H1 (cell line): ENCODE measurements at regions not wholly inside any gene's neighbourhood (a gene's known extent, or its start where the extent isn't known, plus 50 kb on each side); places are given as distances from the start of the nearest gene placed in this dataset.

Experiments used
- CTCF ChIA-PET: fragments of 300-600 bp; sonication (Branson Sonifier 250); formaldehyde crosslinking; loops from one replicate; lab custom pipeline; 2021; ENCODE audit not compliant: partially characterized antibody; lab: Charles Lee
- POLR2A ChIA-PET: fragments of 300-600 bp; sonication (Branson Sonifier 250); formaldehyde crosslinking; loops from one replicate; lab custom pipeline; 2021; ENCODE audit warnings: inconsistent platforms; ENCODE audit not compliant: partially characterized antibody; lab: Charles Lee
- DNase-seq, 2 experiments: peaks; one replicate each; pipeline versions ENCODE4 v3.0.0 to v3.0.0-alpha.2; 2010 to 2022; ENCODE audit warnings: low spot score in 2 of 2, low read depth in 1 of 2, mixed read lengths in 1 of 2
- FAIRE-seq: peaks from 2 replicates; lab custom pipeline; 2011; peaks lifted over from hg19 to GRCh38; lab: Jason Lieb, UNC
- H2AFZ ChIP-seq: 2 replicates; pipeline ENCODE4 v1.8.1; 2012; ENCODE audit warnings: low read length, inconsistent platforms
- H2AK5ac ChIP-seq: 2 replicates; pipeline ENCODE4 v1.6.1; 2013; ENCODE audit warnings: low read depth, low read length
- H2BK120ac ChIP-seq: replicated peaks from 2 replicates; pipeline ENCODE3; 2013; ENCODE audit warnings: low read depth, low read length, inconsistent platforms
- H2BK12ac ChIP-seq: 2 replicates; pipeline ENCODE4 v1.6.1; 2013; ENCODE audit warnings: low read depth, low read length
- H2BK15ac ChIP-seq: 2 replicates; pipeline ENCODE4 v1.6.1; 2013; ENCODE audit warnings: low read length
- H2BK20ac ChIP-seq: 2 replicates; pipeline ENCODE4 v1.6.1; 2013; ENCODE audit warnings: low read length
- H2BK5ac ChIP-seq: 2 replicates; pipeline ENCODE4 v1.6.1; 2013; ENCODE audit warnings: low read depth, low read length
- H3K14ac ChIP-seq: 2 replicates; pipeline ENCODE4 v1.6.1; 2013; ENCODE audit warnings: inconsistent platforms; ENCODE audit not compliant: insufficient read length
- H3K18ac ChIP-seq: 2 replicates; pipeline ENCODE4 v1.6.1; 2013; ENCODE audit warnings: low read length; ENCODE audit errors: extremely low read depth
- H3K23ac ChIP-seq: 2 replicates; pipeline ENCODE4 v1.6.1; 2013; ENCODE audit warnings: inconsistent platforms; ENCODE audit not compliant: insufficient read length
- H3K23me2 ChIP-seq: 2 replicates; pipeline ENCODE4 v1.6.1; 2013; ENCODE audit warnings: low read depth, low read length
- H3K27ac ChIP-seq: 2 replicates; pipeline ENCODE4 v1.6.1; 2011; ENCODE audit warnings: low read depth, low read length, inconsistent platforms
- H3K27me3 ChIP-seq, 4 experiments: replicated peaks in 1 of 4; 1 replicate in 1 of 4; 2 replicates in 3 of 4; pipeline versions ENCODE4 v1.6.1 to v1.8.1; 2011 to 2013; ENCODE audit warnings: low read length in 3 of 4, mild to moderate bottlenecking in 3 of 4, inconsistent platforms in 2 of 4, mixed read lengths in 2 of 4, moderate library complexity in 1 of 4; ENCODE audit not compliant: control insufficient read depth in 3 of 4, insufficient read depth in 3 of 4; ENCODE audit errors: extremely low read depth in 1 of 4
- H3K36me3 ChIP-seq, 4 experiments: 2 replicates each; pipeline versions ENCODE4 v1.6.1 to v1.8.1; 2011 to 2013; ENCODE audit warnings: mild to moderate bottlenecking in 4 of 4, low read length in 3 of 4, moderate library complexity in 2 of 4, control low read depth in 1 of 4, inconsistent platforms in 1 of 4; ENCODE audit not compliant: insufficient read depth in 4 of 4, control insufficient read depth in 2 of 4
- H3K4ac ChIP-seq: replicated peaks from 2 replicates; pipeline ENCODE3; 2013; ENCODE audit warnings: low read length, low read depth, mixed read lengths, inconsistent platforms; ENCODE audit not compliant: insufficient read length
- H3K4me1 ChIP-seq, 4 experiments: replicated peaks in 1 of 4; 1 replicate in 1 of 4; 2 replicates in 3 of 4; pipeline versions ENCODE4 v1.6.1 to v1.8.1; 2011 to 2013; ENCODE audit warnings: low read length in 3 of 4, inconsistent platforms in 2 of 4, mixed read lengths in 1 of 4; ENCODE audit not compliant: insufficient read depth in 4 of 4, control insufficient read depth in 3 of 4
- H3K4me2 ChIP-seq, 2 experiments: 2 replicates each; pipeline versions ENCODE4 v1.6.1 to v1.8.1; 2011 to 2013; ENCODE audit warnings: low read depth in 2 of 2, low read length in 2 of 2, control low read depth in 1 of 2, inconsistent platforms in 1 of 2, mild to moderate bottlenecking in 1 of 2; ENCODE audit not compliant: insufficient read depth in 1 of 2
- H3K4me3 ChIP-seq, 4 experiments: fragments of 200-600, 300-600 bp in 1 of 4; sonication (generic), shearing (Covaris generic), sonication (Bioruptor Twin) in 1 of 4; 2 replicates each; pipeline versions ENCODE4 v1.5.1 to v1.8.1; 2011 to 2016; ENCODE audit warnings: low read length in 4 of 4, low read depth in 3 of 4, control low read depth in 2 of 4, inconsistent platforms in 2 of 4, mild to moderate bottlenecking in 2 of 4, mixed read lengths in 1 of 4, moderate library complexity in 1 of 4; ENCODE audit not compliant: insufficient read depth in 2 of 4; ENCODE audit errors: extremely low read depth in 1 of 4
- H3K56ac ChIP-seq: replicated peaks from 2 replicates; pipeline ENCODE3; 2013; ENCODE audit warnings: low read depth, mild to moderate bottlenecking, mixed read lengths, low read length, inconsistent platforms; ENCODE audit not compliant: insufficient read length
- H3K79me1 ChIP-seq: 2 replicates; pipeline ENCODE4 v1.6.1; 2013; ENCODE audit warnings: low read depth, low read length, control low read depth
- H3K79me2 ChIP-seq, 2 experiments: 2 replicates each; pipeline versions ENCODE4 v1.6.1 to v1.8.1; 2012 to 2013; ENCODE audit warnings: low read length in 2 of 2, mild to moderate bottlenecking in 2 of 2, inconsistent platforms in 1 of 2; ENCODE audit not compliant: insufficient read depth in 2 of 2, control insufficient read depth in 1 of 2
- H3K9ac ChIP-seq, 4 experiments: replicated peaks in 1 of 4; 1 replicate in 1 of 4; 2 replicates in 3 of 4; pipeline versions ENCODE4 v1.6.1 to v1.8.1; 2011 to 2013; ENCODE audit warnings: low read depth in 3 of 4, low read length in 3 of 4, control low read depth in 2 of 4, mild to moderate bottlenecking in 2 of 4, moderate library complexity in 2 of 4, inconsistent platforms in 1 of 4; ENCODE audit errors: extremely low read depth in 1 of 4
- H3K9me3 ChIP-seq, 2 experiments: 2 replicates each; pipeline versions ENCODE4 v1.6.1 to v1.8.1; 2012 to 2013; ENCODE audit warnings: mild to moderate bottlenecking in 2 of 2, moderate library complexity in 2 of 2, control low read depth in 1 of 2, inconsistent platforms in 1 of 2, low read depth in 1 of 2, low read length in 1 of 2, mixed read lengths in 1 of 2; ENCODE audit not compliant: insufficient read depth in 2 of 2
- H4K20me1 ChIP-seq, 2 experiments: replicated peaks in 1 of 2; 2 replicates each; pipeline versions ENCODE3 to v1.8.1; 2011 to 2013; ENCODE audit warnings: inconsistent platforms in 2 of 2, low read length in 2 of 2, mild to moderate bottlenecking in 1 of 2; ENCODE audit not compliant: insufficient read depth in 2 of 2, control insufficient read depth in 1 of 2
- H4K5ac ChIP-seq: 2 replicates; pipeline ENCODE4 v1.6.1; 2013; ENCODE audit warnings: low read length, low read depth, mixed read lengths, inconsistent platforms; ENCODE audit not compliant: insufficient read length
- H4K8ac ChIP-seq: 2 replicates; pipeline ENCODE4 v1.8.0; 2013; ENCODE audit warnings: mild to moderate bottlenecking, moderate library complexity, low read length, inconsistent platforms; ENCODE audit not compliant: insufficient read depth; ENCODE audit errors: extremely low read depth
- H4K91ac ChIP-seq: replicated peaks from 2 replicates; pipeline ENCODE3; 2013; ENCODE audit warnings: low read length, mixed read lengths, inconsistent platforms; ENCODE audit not compliant: insufficient read length
- EZH2 ChIP-seq: fragments of 200-600 bp; sonication (generic); IDR thresholded peaks from 2 replicates; pipeline ENCODE4 v1.7.1; 2012; ENCODE audit warnings: low read depth, mild to moderate bottlenecking, moderate library complexity, low read length, inconsistent platforms; ENCODE audit not compliant: severe bottlenecking
- HDAC2 ChIP-seq, 2 experiments: fragments of 300-600 bp in 1 of 2; sonication (generic) in 1 of 2; IDR thresholded peaks; 2 replicates each; pipeline ENCODE4 v1.6.1; 2011 to 2012; ENCODE audit warnings: low read depth in 2 of 2, low read length in 2 of 2, mild to moderate bottlenecking in 2 of 2, moderate library complexity in 2 of 2, borderline replicate concordance in 1 of 2, inconsistent platforms in 1 of 2
- KDM1A ChIP-seq: fragments of 200-600, 300-600 bp; sonication (generic); IDR thresholded peaks from 2 replicates; pipeline ENCODE4 v1.7.1; 2016; ENCODE audit warnings: mild to moderate bottlenecking, low read length, borderline replicate concordance
- KDM4A ChIP-seq: IDR thresholded peaks from one replicate; pipeline ENCODE4 v1.7.1; 2012; ENCODE audit warnings: low read depth, mild to moderate bottlenecking, moderate library complexity, low read length, inconsistent platforms; ENCODE audit not compliant: severe bottlenecking
- KDM5A ChIP-seq: fragments of 200-600 bp; IDR thresholded peaks from 2 replicates; pipeline ENCODE4 v1.7.1; 2012; ENCODE audit warnings: mild to moderate bottlenecking, low read length, inconsistent platforms, mixed read lengths
- POU5F1 ChIP-seq: IDR thresholded peaks from 2 replicates; pipeline ENCODE4 v1.6.1; 2011; ENCODE audit warnings: low read depth, mild to moderate bottlenecking, low read length, moderate library complexity
- RFX5 ChIP-seq: IDR thresholded peaks from 2 replicates; pipeline ENCODE4 v1.6.1; 2011; ENCODE audit warnings: low read depth, low read length, improper control_type of control experiment, borderline replicate concordance
- TAF7 ChIP-seq: optimal IDR thresholded peaks from 2 replicates; pipeline ENCODE3; 2011; ENCODE audit warnings: low read depth, mild to moderate bottlenecking, inconsistent platforms, low read length, moderate library complexity, borderline replicate concordance
- ZNF274 ChIP-seq: IDR thresholded peaks from 2 replicates; pipeline ENCODE4 v1.7.0; 2012; ENCODE audit warnings: low read length, borderline replicate concordance; ENCODE audit errors: extremely low read depth
- WGBS, 2 experiments: shearing (Covaris generic) in 1 of 2; methylation state at CpG; one replicate each; pipeline versions ENCODE4 v1.1.6 to v1.1.7; 2013 to 2015; ENCODE audit warnings: low lambda C conversion rate in 2 of 2, mixed read lengths in 2 of 2, inconsistent platforms in 1 of 2, low coverage in 1 of 2, missing lambda C conversion rate in 1 of 2; ENCODE audit not compliant: insufficient replicate concordance in 2 of 2, insufficient coverage in 1 of 2, insufficient read length in 1 of 2; ENCODE audit errors: extremely low coverage in 1 of 2, missing lambda C conversion rate in 1 of 2; 5-methylcytosine and 5-hydroxymethylcytosine counted together
- TF ChIP-seq, protein P1 (sequence below), 3 experiments: IDR thresholded peaks; 1 replicate in 2 of 3; 2 replicates in 1 of 3; pipeline versions ENCODE4 v1.5.1 to v1.6.1; 2011; ENCODE audit warnings: low read length in 3 of 3, mild to moderate bottlenecking in 3 of 3, inconsistent platforms in 2 of 3, low read depth in 1 of 3, moderate library complexity in 1 of 3; ENCODE audit not compliant: insufficient read depth in 1 of 3; ENCODE audit errors: control extremely low read depth in 1 of 3

DNA sequence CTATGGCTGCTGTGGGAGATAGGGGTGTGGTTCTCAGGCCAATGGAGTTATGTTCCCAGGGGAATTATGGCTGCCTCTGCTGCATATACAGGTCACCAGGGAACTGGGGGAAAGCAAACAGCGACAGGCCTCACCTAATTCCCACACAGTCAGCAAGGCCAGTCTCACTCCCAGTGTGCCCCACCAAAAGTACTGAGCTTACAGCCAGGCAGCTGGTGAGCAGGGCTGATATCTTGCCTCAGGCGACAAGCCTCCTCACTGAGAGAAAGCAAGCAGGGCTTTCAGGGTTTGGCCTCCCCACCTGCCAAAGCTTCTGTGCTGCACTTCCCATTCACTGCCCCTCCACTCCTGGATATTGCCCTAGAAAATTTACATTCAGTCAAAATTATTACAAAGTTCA is 273.8 kb upstream of the TARS1 start:
- Histone ChIP-seq H2BK5ac (no peak overlapping the region), H2AK5ac (no peak overlapping the region), H4K20me1 (no peaks in the 10 kb centered on the region), H3K9me3 (peaks cover 0 to 13% of the 10 kb centered on the region in 2 experiments; a peak in 3 of 4 replicates), H2BK120ac (no peak overlapping the region), H3K14ac (no peak overlapping the region), H3K23me2 (no peaks in the 10 kb centered on the region), H3K23ac (no peak overlapping the region), H4K8ac (no peak overlapping the region), H2BK20ac (no peak overlapping the region), H3K27me3 (no peaks in the 10 kb centered on the region), H3K79me2 (no peaks in the 10 kb centered on the region), H3K4me3 (no peak overlapping the region), H3K4me1 (no peaks in the 10 kb centered on the region), H3K36me3 (no peaks in the 10 kb centered on the region), H2AFZ (0 out of 2 replicates have a peak overlapping the region, but pooled peaks have one; percentile 46), H4K5ac (no peak overlapping the region), H3K4me2 (no peak overlapping the region), H3K27ac (no peak overlapping the region), H3K4ac (no peak overlapping the region), H3K9ac (no peak overlapping the region), H3K79me1 (no peaks in the 10 kb centered on the region), H2BK12ac (no peak overlapping the region), H3K56ac (no peak overlapping the region), H2BK15ac (no peak overlapping the region), H3K18ac (no peak overlapping the region), H4K91ac (no peak overlapping the region)
- TF ChIP-seq POU5F1 (no peak), TAF7 (no peak), RFX5 (no peak), EZH2 (no peak), ZNF274 (no peak), KDM1A (no peak), HDAC2 (IDR thresholded peaks at IDR 0.05; ENCODE audit: borderline replicate concordance in 1 of 2, low read depth in 2 of 2, low read length in 2 of 2) (no peak), KDM4A (no peak), KDM5A (no peak)
- TF ChIP-seq, protein P1, sequence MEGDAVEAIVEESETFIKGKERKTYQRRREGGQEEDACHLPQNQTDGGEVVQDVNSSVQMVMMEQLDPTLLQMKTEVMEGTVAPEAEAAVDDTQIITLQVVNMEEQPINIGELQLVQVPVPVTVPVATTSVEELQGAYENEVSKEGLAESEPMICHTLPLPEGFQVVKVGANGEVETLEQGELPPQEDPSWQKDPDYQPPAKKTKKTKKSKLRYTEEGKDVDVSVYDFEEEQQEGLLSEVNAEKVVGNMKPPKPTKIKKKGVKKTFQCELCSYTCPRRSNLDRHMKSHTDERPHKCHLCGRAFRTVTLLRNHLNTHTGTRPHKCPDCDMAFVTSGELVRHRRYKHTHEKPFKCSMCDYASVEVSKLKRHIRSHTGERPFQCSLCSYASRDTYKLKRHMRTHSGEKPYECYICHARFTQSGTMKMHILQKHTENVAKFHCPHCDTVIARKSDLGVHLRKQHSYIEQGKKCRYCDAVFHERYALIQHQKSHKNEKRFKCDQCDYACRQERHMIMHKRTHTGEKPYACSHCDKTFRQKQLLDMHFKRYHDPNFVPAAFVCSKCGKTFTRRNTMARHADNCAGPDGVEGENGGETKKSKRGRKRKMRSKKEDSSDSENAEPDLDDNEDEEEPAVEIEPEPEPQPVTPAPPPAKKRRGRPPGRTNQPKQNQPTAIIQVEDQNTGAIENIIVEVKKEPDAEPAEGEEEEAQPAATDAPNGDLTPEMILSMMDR (IDR thresholded peaks at IDR 0.05; ENCODE audit: control extremely low read depth in 1 of 3, insufficient read depth in 1 of 3, low read depth in 1 of 3, low read length in 3 of 3), result no peak
- FAIRE-seq (no peak), DNase-seq (no peak)
- ChIA-PET POLR2A (interaction anchor here (0.5 kb wide), 1 partner anchor 669 kb away, joined by 3 read pairs; no protein-coding TSS in a partner anchor), CTCF (interaction anchor here (0.6 to 2.1 kb wide), 17 partner anchors 9 to 621 kb away, joined by 3 to 13 read pairs (median 3); no protein-coding TSS in a partner anchor)
- 4% methylated on average over 2 of the region's 2 CpGs; no CpG with 5 or more reads in 1 of the 2 experiments for WGBS, 2 experiments
